Left forelimb (tissue), 1 donor: ENCODE measurements at regions not wholly inside any gene's neighbourhood (a gene's known extent, or its start where the extent isn't known, plus 50 kb on each side); places are given as distances from the start of the nearest gene placed in this dataset.
"Not testable (repeated sequence)": the region's sequence is repeated elsewhere in the genome, so short reads cannot be mapped to it uniquely, and the experiment has no call there.

ENCODE experiments used
- DNase-seq: peaks from one replicate; pipeline ENCODE4 v3.0.0-alpha.2; 2018; ENCODE audit warnings: low spot score

GRCh38 chr10:131017566-131018285 is 293.8 kb downstream of the TCERG1L start:
- DNase-seq, result peak; percentile 49

DNA sequence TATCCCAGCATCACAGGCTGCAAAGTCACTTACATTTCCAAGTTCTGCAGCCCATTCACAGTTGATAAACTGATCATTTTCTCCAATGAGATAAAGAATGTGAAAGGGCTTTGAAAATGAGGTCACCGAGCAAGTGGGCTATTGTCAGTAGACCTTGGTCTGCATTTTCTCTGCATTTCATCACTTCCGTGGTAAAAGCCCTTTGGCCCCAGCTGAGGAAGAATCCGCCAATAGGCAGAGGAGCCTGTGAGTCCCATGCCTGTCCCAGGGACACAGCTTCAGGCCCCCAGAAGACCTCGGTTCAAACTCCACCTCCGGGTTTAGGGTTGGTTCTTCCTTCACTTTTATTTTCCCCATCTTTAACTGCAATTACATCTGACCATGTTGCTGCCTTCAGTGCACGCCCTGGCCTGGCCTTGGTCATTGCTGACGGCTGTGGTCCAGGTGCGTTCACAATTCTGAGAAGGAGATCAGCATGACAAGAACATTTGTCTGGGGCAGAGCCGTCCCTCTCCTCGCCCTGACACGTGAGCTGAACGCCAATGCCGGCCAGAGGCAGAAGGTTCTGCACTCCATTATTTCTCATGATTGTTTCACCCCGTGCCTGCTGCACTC is 292.5 kb downstream of the TCERG1L start:
- DNase-seq, result peak; percentile 33

DNA sequence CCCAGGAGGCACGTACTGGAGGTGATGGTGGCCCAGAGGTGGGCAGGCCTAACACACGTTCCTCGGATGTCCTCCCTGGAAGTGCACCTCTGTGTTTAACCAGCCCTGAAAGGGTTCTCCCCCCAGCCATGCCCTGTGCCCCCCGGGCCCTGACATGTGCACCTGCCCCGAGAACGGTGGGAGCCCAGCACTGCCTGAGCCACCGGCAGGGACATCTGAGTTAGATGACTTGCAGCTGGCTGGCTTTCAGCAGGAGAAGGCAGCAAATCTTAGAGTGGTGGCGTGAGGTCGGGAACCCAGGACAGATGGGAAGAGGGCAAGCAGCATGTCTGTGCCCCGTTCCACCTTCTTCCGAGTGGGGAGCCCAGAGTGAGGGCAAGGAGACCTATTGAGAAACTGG is 291.8 kb downstream of the TCERG1L start:
- no peak for DNase-seq

DNA sequence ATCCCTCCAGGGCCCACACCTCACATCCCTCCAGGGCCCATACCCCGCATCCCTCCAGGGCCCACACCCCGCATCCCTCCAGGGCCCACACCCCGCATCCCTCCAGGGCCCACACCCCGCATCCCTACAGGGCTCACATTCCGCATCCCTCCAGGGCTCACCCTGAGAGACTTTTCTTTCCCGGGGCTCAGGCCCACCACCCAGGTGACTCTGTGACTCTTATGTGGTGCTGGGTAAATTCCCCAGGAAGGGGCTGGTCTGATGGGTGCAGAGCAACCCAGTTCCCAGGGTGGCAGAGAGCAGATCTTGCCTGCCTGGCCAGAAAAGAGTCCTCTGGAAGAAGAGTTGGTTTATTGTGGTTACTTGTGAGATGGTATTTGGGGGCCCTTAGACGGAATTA is 290.7 kb downstream of the TCERG1L start:
- no peak for DNase-seq

- DNase-seq, result no peak
Measured at GRCh38 chr10:131021246-131021895, 290.1 kb downstream of the TCERG1L start.

DNA sequence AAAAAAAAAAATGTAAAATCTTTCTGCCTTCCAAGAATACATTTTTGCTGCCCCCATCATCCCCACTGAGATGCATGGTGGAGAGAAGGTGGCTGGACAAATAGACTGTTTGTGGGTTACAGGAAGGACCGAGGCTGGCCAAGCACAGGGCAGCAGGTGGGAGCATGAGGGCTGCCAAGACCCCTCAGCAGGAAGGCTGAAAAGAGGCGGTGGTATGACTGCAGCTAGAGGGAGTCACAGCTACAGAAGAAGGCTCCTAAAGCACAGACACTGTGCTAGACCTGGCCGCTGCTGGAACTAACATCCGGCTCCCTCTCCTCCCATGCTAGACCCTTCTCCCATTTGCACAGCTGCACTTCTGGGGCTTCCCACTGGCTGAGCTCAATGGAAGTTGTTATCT is 289.6 kb downstream of the TCERG1L start:
- DNase-seq, result no peak

- no peak for DNase-seq
Measured at GRCh38 chr10:131022369-131022768, 289.2 kb downstream of the TCERG1L start.

DNA sequence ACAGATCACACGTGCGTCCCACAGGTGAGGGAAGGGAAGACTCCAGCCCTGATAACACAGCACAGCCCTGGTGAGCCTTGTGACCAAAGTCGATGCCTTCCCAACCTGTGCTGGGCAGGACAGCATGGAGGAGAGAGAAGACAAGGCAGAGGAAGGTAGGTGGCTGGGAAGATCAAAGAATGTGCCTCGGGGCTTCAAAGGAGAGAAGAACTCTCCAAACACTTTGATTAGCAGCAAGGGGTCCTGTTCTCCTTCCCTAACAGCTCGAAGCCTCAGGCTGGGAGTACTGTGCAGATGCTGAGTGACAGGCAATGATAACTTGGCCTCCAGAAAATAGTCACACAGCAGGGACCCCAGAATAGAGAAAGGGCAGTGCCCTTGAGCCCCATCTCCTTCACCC is 288.5 kb downstream of the TCERG1L start:
- no peak for DNase-seq

DNA sequence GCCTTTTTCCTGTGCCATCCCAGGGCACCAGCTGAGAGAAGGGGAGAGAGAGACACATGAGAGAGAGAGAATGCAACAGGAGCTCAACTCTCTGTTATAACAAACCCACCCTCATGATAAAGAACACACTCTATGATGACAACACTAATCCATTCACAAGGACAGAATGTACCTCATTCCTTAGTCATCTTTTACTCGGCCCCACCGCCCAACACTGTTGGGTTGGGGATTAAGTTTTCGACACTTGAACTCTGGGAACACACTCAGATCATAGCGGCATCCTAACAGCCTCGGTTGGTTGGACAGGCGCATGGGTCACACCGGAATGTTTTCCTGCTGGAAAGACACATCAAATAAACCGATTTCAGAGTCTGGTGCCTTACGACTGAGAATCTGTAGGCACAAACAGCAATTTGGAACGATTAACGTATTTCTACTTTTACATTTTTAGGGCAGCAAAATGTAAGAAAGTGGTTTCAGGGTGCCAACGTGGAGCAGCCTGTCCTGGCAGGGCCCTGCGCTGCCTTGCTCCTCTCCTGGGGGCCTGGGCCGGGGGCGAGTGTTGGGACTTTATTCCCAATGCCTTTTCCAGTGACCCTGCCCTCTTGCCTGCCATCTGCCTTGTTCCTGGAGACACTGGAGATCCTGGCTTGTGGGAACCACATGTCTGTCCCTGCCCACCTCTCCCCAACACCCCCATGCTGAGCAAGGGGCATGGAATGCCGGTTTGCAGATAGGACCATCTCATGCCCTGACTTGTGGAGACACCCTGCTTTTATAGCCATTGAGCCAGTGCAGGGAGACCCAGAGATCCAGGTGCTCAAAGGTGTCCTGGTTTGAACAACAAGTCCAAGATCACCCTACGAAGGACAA is 287.0 kb downstream of the TCERG1L start:
- no peak for DNase-seq

DNA sequence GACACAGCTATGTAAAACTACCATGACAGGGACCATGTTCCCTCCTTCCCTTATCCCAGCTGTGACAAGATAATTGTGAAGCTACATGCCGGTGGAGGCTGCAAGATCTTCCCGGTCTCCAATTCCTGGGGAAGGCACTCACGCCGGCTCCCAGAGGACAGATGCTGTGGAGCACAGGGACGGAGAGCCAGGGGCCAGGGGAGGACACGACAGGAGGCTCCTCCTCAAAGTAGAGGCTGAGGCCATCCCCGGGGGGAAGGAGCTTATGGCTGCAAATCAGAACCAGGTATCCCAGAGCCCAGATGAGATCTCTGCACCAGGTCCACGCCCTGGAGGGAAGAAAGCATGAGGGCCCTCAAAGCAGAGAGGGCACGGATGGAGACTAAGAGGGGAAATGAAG is 286.2 kb downstream of the TCERG1L start:
- DNase-seq, result no peak

DNA sequence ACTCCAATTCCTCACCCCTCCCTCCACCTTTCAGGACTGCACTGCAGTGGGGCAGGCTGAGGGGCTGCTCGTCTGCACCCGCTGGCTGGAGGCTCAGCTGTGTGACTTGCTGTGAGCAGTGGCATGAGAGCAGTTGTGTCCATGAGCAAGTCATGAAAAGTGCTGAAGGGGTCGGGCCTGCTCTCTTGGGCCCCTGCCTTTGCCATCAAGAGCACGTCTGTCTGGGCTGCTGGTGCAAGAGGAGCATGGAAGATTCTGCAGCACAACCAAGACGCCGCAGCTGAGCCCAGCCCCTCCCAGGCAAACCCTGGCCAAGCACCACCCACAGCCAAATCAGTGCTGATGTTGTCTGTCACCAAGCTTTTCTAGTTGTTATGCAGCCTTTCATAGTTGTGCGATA is 284.3 kb downstream of the TCERG1L start:
- no peak for DNase-seq

- no peak for DNase-seq
Measured at GRCh38 chr10:131031346-131031745, 280.2 kb downstream of the TCERG1L start.

DNA sequence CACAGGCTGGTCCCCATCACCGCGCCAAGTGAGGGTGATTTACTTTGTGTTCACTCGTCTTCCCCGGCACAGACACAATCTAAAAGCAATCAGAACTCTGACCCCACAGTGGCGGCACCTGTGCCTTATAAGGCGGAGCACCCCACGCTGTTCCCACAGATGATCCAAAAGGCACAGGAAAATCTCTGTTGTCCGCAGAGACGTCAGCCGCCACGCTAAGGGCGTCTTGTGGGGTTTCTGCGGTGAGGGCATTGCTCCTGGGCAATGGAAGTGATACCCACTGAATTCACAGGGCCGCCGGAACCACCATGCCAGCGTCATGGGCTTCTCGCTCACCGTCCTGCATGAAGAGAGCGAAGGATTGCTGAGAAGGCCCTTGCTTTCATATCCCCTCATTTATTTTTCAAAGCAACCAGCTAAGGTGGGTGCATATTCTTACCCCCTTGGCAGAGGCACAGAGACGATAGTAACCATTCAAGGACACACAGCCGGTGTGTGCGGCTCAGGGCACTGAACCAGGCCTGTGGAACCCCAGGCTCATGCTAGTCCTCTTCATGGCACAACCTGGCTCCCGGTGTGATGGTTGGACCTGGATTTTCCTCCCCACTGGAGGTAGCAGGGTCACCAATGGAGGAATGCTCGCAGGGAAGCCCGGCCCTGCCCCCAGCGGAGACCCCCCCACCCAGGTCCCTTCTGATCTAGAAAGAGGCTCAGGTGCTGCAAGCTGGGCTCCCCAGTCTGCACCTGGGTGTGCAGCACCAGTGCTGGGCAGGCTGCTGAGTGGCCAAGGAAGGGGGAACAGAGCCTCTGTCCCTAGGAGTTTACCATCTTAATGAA is 279.0 kb downstream of the TCERG1L start:
- DNase-seq, result no peak

GRCh38 chr10:131033166-131034085 is 278.1 kb downstream of the TCERG1L start:
- no peak for DNase-seq

GRCh38 chr10:131034451-131034850 is 277.1 kb downstream of the TCERG1L start:
- peak; percentile 40 for DNase-seq

- DNase-seq, result no peak
Measured at GRCh38 chr10:131035779-131036178, 275.7 kb downstream of the TCERG1L start.

DNA sequence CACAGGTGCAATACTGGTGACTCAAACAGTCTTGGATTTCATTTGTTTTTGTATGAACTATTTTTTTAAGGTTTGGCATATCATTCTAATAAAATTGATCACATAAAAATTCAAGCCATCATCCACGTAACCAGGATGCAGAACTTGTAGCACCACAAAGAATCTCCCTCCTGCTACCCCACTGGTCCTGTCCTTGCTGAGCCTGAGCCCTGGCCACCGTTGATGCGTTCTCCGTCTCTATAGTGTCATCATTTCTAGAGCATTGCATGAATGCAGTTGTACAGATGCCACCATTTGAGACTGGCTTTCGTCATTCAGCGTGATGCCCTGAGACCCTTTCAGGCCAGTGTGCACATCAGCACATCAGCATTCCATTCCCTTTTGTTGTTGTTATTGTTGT is 273.5 kb downstream of the TCERG1L start:
- no peak for DNase-seq

GRCh38 chr10:131041031-131041430 is 270.5 kb downstream of the TCERG1L start:
- DNase-seq, result no peak

GRCh38 chr10:131041441-131041840 is 270.1 kb downstream of the TCERG1L start:
- no peak for DNase-seq

DNA sequence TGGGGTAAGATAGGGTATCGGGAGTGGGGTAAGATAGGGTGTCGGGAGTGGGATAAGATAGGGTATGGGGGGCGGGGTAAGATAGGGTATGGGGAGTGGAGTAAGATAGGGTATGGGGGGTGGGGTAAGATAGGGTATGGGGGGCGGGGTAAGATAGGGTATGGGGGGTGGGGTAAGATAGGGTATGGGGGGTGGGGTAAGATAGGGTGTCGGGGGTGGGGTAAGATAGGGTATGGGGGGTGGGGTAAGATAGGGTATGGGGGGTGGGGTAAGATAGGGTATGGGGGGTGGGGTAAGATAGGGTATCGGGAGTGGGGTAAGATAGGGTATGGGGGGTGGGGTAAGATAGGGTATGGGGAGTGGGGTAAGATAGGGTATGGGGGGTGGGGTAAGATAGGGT is 269.5 kb downstream of the TCERG1L start:
- DNase-seq, result not testable (repeated sequence)
